ENCODE measurements at regions not wholly inside any gene's neighbourhood (a gene's known extent, or its start where the extent isn't known, plus 50 kb on each side); places are given as distances from the start of the nearest gene placed in this dataset.

GRCh38 chr15:29382862-29383261 is 113.2 kb upstream of the NSMCE3 start:
- no peak for TF ChIP-seq CTCF (IDR thresholded peaks at IDR 0.05)
- no peak for TF ChIP-seq POLR2A (IDR thresholded peaks at IDR 0.05)

Measured in vagina (tissue), 2 donors.